Activated T-cell treated with anti-CD3 and anti-CD28 coated beads for 48 hours (primary cell): ENCODE measurements at regions not wholly inside any gene's neighbourhood (a gene's known extent, or its start where the extent isn't known, plus 50 kb on each side); places are given as distances from the start of the nearest gene placed in this dataset.

ENCODE experiments used
- DNase-seq: peaks from one replicate; pipeline ENCODE4 v3.0.0-alpha.2; 2020; ENCODE audit warnings: low read depth

DNA sequence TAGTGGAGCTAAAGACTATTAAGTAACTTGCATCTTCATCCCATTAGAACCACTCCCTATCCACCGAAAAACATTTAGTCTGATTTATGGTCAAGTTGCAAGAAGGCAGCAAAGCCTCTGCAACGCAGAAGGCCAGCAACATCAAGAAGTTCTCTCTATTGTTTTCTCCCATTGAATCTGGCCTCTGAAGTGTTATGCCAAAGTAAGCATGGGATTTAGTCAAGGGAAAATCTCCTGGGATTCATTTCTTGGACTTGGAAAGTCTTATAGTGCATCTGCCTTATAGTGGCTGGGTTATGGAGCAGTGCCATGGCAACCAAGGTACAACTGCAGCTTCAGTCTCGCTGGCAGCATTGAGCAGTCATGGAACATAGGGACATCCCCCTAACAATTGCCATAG is 87.7 kb upstream of the KRR1 start:
- no peak for DNase-seq

DNA sequence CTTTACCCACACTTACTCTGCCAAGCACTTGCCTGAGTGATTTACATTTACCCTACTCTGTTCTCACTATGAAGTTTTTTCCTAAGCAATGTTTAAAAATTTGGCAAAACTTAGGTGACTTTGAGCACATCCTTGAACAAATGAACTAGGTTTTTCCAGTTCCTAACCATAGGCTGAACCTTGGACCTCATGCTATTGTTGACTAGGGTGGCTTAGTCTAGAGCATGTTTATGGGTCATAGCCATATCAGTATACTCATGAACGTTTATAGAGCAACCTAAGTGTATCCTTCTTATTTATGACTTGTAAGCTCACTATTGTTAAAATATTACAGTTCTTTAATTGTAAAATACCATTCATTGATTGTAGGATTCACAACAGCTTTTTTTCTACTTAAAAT is 85.0 kb upstream of the KRR1 start:
- DNase-seq = no peak

DNA sequence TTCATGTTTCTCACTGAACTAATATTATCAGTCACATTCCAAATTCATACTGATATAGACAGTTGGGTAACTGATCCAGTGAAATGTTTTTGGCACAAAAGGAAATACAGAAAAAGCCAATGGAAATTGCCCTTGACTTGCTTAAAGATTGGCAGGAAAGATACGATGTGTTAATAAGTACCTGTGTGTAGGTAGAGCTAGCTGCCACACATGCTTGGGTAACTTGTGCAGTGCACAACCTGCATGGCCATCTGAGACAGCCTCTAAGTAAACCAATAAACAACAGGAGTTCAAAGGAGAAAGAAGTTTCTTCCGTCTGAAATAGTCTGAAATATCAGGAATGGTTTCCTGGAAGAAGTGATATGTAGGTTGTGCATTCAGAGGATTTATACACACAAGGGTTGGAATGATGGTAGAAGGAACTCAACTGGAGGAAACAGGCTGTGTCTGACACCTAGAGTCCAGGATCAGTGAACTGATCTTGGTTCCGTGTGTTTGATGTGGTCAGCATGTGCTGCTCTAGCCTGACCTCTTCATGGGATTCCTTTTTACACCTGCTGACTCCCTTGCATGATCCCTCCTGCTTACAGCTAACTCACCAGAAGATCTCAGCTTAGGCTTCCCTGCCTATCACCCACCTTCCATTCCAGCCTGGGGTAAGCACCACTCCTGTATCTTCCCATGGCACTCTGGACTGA is 81.4 kb upstream of the KRR1 start:
- DNase-seq = no peak

DNA sequence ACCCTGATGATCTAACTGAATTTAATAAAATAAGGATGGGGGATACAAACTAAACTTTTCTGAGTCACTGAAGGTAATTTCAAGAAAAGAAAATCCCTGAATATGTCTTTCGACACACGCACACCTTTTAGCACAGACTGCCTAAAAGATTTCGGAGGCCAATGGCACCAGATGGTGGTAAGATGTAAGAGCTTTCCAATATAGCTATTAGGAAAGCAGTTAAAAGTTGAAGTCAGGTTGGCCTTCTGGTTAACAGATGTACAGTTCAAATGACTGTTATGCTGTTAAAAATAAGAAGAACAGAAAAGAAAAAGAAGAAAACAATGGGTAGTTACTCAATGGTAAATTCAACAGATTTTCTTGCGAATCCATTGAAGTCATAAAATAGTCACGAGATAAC is 80.7 kb upstream of the KRR1 start:
- no peak for DNase-seq

DNA sequence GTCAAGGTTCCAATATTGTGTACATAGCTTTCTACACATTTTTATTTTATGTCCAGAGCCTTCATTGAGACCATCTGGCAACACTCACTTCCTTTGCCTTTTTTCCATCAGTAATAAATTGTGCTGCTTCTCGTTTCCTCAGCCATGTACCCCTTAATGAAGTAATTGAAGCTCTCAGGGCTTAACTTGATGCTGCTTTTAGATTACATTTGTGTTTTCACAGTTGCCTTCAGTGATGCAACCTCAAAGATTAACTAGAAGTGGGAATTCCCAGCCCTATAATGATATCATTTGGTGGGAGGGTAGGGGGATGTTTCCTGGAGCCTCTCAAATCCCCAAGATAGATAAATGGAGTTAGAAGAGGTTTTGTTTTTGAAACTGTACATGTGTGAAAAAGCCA is 80.2 kb upstream of the KRR1 start:
- no peak for DNase-seq

DNA sequence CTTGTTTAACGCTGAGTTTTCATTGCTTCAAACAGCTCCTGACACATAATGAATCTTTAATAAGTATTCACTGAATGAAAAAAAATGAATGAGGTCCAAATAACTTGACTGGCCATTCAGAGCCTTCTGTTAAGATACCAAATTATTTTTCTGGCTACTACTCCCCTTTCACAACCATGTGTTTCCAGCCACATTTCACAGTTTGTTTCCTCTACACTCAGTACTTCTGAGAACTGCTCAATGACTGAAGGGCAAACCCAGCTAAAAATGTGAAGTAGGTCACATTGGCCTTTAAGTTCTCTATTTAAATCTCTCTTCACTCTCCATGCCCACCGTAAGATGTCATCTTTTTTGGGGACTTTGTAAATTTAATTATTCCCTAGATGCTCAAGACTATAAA is 78.4 kb upstream of the KRR1 start:
- no peak for DNase-seq

DNA sequence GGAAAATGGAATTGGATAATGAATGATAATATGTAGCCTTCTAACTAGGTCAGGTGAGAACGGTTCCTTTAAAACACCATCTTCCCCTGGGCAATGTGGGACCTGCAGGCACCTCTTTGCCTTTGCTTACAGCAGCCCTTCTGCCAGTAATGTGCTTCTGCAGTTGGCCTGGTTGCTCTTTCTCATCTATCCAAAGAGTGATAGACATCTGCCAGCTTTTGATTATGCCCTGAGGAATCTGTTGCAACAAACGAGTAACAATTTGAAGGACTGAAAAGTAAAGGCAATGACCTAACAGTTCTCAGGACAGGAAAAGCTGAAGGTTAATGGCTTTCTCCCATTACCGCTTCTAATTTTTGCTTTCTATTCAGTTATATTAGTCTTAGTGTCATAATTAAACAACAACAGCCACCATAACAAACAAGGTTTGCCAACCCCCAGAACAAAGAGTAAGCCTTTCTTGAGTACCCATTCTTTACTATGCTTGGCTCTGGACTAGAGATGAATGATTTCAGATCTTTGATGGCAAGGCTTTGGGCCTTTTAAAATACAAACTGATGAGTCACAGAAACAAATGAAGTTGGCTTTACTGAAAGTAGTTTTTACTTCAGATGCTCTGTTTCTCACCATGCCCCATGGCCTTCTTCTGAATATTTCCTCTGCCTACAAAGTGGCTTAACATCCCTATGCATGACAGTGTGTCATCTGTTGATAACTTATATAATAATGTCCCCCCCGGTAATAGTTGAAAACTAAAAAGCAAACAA is 76.1 kb upstream of the KRR1 start:
- DNase-seq = no peak

DNA sequence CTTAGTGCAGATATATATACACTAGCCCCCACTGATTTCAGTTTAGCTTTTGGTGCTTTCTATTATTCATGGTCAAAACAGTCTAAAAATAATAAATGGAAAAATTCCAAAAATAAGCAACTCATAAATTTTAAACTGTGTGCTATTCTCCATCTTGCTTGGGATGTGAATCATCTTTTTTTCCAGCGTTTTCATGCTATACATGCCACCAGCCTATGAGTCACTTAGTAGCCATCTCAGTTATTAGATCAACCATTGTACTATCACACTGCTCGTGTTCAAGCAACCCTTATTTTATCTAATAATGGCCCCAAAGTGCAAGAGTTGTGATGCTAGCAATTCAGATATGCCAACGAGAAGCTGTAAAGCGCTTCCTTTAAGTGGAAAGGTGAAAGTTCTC is 73.9 kb upstream of the KRR1 start:
- no peak for DNase-seq

DNA sequence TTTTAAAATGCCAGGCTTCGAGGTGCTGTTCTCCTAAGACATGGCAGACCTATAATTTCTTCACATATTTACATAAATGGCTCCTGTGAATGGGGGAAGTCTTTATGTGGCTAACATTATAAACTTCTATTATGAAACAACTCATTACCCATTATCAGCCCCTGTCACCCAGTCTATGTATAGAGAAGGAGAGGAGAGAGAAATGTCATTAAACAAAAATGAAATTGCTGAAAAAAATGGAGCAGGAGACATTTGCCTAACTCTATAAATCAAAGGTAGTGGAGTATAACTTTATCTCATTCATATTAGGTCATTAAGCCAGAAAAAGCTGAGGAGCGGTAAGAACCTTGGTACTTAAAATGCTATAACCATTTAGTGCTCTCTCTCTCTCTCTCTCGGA is 71.9 kb upstream of the KRR1 start:
- DNase-seq = no peak

DNA sequence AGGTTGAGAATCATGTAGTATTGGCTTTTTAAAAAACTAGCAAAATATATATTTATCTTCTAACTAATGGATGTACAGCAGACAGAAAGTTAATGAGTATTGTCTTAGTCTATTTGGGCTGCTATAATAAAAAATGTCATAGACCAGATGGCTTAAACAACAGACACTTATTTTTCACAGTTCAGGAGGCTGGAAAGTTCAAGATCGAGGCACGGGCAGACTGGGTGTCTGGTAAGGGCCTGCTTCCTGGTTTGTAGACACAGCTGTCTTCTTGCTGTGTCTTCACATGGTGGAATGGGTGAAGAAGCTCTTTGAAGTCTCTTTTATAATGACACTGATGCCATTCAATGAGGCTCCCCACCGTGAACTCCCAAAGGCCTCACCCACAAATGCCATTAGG is 70.1 kb upstream of the KRR1 start:
- DNase-seq = no peak

DNA sequence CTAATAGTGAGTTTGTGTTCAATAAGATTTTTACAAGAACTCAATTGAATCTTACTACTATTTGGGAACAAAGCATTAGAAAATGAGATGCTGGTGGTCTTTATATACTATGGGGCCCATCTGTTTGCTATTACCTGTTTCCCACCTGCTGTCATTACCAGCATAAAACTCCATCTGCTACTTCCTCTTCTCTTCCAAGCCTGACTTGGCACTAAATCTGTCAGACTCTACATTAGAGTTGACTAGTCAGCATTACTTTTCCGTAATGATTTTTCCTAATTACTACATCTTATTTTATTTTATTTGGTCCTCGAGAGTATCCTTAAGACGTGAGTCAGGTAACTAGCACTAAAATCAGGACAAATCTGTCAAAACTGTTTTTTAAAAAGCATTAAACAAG is 68.1 kb upstream of the KRR1 start:
- no peak for DNase-seq

DNA sequence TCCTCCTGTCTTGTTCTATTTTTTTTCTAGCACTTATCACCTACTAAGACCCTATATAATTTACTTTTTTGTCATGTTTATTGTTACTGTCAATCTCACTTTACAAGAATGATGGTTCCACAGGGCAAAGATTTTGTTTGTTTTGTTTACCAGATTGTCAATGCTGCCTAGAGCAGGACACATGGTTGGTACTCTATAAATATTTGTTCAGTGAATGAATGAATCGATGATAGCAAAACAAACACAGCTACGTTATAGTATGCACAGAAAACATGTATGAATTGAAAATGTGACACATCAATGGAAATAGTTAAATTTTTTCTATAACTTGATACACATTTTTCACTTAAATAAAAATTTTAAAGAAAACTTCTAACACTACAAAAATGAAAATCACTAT is 67.1 kb upstream of the KRR1 start:
- DNase-seq = no peak

DNA sequence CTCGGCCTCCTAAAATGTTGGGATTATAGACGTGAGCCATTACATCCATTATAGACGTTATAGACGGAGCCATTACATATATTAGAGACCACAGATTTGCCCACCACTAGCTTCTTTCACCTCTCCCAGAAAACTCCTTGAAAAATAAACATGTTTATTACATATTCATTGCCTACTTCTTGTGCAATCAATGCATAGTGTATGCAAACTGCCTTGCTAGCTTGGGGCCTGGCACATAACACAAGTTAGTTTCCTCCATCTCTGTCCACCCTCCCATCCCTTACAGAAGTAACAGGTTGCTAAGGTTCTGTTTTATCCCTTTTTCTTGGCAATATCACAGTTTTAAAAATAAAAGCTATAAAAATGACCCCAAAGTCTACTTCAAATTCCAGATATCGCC is 66.4 kb upstream of the KRR1 start:
- DNase-seq = no peak

DNA sequence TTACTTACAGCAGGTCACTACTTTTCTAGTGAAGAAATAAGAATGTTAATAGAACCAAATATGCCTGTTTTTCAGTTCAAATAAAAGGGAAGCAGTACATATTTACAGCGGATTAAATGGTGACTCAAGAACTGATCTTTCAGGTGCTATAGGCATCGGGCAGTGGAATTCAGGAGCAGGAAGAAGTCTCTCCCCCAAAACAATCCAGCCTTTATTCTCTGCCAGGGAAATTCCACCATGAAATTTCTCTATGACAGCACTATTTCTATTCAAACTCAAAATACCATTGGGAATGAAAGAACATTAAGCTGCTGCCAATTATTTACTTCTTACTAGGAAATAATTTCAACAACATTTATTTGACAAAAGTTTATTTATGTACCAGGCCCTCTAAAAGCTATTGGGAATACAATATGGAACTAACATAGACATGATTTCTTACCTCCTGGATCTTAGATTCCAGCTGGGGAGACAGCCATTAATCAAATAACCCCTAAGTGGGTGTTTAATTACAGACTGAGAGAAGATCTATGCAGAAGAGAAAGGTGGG is 60.3 kb upstream of the KRR1 start:
- DNase-seq = no peak

DNA sequence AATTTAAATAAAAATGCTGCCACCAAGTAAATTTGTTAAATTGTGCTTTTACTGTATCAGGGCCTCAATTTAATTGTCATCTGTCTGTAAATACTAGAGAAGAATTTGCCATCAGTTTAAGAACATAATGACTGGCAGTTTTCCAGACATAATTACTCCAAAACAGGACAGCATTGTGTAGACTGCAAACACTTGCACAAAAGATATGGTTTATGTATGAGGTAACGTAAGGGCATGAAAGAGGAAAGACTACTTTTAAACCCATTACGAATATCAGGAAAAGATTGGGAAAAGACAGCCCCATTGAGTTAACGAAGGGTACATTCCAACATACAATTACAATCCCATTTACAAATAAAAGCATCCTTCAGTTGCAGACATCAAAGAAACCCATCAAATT is 59.8 kb upstream of the KRR1 start:
- no peak for DNase-seq

DNA sequence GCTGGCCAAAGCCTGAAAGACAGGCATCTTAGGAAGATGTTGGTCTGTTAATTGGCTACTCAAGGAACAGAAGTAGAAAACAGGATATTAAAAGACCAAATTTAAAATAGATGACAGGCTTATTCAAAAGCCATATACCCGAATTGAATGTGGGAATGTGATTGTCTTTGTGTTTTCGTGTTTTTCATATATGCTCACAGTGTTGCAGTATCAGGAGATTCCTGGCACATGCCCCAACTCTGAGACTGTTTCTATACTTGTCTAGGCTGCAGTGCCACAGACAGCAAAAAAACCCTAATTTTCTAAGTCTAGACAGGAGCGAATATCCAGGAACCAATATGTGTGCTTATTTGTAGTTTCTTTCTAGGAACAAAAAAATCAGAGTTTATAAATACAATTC is 57.4 kb upstream of the KRR1 start:
- no peak for DNase-seq

DNA sequence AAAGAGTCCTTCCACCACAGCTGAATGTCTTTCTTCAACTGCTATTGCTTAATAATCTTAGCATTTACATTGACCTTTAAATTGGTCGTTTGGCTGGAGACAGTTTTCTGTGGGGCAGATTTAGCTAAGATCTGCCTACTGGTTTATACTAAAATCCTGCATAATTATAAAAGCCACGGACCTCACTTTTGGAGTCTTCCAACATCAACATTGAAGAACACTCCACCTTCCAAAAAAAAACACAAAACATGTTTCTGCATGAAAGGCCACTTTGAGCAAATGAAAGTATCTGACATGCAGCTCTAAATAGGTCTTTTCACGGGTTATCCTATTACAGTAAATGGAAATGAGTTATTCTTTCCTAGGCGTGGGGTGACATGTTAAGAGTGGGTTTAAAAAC is 57.0 kb upstream of the KRR1 start:
- no peak for DNase-seq

DNA sequence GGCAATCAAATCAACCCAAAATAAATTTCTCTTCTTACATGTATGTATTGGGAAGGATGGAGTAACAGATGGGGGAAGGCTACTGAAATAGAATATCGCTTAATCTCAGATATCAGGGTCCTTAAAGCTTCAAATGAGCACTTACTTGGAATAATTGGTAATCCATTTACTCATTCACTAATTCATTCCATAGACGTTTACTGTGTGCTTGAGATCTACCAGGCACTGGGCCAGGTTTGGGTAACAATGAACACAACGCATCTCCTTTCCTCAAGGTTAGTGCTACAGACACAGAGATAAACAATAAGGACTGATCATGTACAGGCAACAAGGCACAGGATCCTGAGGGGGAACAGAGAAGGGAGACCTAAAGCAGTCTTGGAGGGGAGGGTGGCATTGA is 54.4 kb upstream of the KRR1 start:
- DNase-seq = no peak

DNA sequence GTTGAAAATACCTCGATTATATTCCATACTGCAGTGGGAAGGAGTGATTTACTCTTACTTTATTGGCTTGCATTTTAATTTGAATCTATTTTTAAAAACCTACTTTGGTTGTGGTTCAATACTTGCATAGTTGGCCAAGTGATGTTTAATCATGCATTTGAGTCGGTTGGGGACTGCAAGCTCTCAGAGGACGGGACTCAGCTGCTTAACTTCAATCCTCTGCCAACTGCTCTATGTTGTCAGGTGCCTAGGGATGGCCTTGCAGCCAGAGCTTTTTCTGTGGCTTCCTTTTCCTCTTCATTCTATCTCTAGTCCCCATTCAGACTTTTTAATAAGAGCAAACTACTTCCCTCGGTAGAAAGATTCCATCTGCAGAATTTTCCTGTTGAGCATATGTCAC is 53.4 kb upstream of the KRR1 start:
- no peak for DNase-seq

DNA sequence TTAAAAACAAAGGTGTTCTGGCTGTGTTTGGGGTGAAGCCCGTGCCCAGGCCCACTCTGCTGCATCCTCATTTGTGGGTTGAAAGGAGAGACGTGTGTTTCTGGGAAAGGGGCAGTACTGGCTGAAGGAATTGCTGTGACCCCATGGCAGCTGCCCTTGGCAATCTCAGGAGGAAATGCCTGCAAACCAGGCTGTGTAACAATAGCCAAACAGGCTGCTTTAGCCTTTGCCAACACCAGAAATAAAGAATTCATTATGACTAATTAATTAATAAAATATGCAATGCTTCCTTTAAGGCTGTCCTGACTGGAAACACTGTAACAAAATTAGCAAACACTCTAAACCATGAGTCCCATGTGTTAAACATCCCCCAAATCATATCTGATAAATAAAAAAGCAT is 53.0 kb upstream of the KRR1 start:
- no peak for DNase-seq

DNA sequence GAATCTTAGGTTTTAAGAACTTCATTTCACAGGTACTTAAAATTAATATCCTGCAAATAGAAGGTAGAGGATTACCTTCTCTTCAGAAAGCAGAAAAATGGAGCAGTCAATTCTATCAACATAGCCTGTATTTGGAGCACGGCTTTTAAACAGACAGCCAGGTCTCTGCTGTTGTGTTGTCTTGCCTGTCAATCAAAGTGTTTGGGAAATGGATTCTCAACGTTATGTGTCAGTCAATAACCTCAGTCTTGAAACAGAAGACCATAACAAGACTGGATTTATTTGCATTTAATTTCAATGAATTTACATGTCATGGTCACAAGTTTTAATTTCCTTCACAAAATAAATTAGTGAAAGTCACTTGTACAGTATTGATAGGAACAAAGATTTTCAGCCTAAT is 51.9 kb upstream of the KRR1 start:
- DNase-seq = no peak

DNA sequence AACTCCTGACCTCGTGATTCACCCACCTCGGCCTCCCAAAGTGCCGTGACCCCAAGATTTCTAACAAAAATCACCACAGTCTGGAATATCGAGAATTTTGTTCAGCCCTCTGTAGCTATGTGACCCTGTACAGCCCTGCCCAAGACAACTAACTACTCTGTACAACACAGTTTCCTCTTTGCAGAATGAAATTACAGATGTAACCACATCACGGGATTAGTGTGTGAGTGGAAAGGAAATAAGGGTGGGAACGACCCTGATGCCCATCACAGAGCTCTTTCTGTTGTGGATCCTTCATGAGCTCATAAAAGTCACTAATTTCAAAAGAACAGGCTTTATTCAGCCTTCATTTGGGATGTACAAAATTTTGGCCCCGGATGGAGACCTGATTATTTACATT is 50.5 kb upstream of the KRR1 start:
- DNase-seq = no peak
